ENCODE measurements at regions not wholly inside any gene's neighbourhood (a gene's known extent, or its start where the extent isn't known, plus 50 kb on each side); places are given as distances from the start of the nearest gene placed in this dataset.

GRCh38 chr12:92010853-92011701 is 134.6 kb downstream of the BTG1 start:
- no peak overlapping the region for H3K27ac ChIP-seq
- TF ChIP-seq CTCF (conservative IDR thresholded peaks at IDR 0.05) = no peak
- no peak for TF ChIP-seq ZFX (IDR thresholded peaks at IDR 0.05)

GRCh38 chr12:92010368-92010767 is 135.3 kb downstream of the BTG1 start:
- no peak overlapping the region for H3K27ac ChIP-seq
- no peak for TF ChIP-seq ZFX (IDR thresholded peaks at IDR 0.05)
- TF ChIP-seq CTCF (conservative IDR thresholded peaks at IDR 0.05) = no peak

GRCh38 chr12:92008345-92008744 is 137.3 kb downstream of the BTG1 start:
- TF ChIP-seq ZFX (IDR thresholded peaks at IDR 0.05) = no peak
- no peak for TF ChIP-seq CTCF (conservative IDR thresholded peaks at IDR 0.05)
- H3K27ac ChIP-seq = no peak overlapping the region

- H3K27ac ChIP-seq = no peak overlapping the region
- no peak for TF ChIP-seq ZFX (IDR thresholded peaks at IDR 0.05)
- TF ChIP-seq CTCF (conservative IDR thresholded peaks at IDR 0.05) = no peak
Observed at GRCh38 chr12:92007787-92008186, 137.9 kb downstream of the BTG1 start.

GRCh38 chr12:92003701-92004100 is 141.9 kb downstream of the BTG1 start:
- TF ChIP-seq ZFX (IDR thresholded peaks at IDR 0.05) (no peak), CTCF (conservative IDR thresholded peaks at IDR 0.05) (no peak)
- H3K27ac ChIP-seq = no peak overlapping the region

- no peak overlapping the region for H3K27ac ChIP-seq
- TF ChIP-seq ZFX (IDR thresholded peaks at IDR 0.05) (no peak), CTCF (conservative IDR thresholded peaks at IDR 0.05) (no peak)
Observed at GRCh38 chr12:92002673-92003382, 142.8 kb downstream of the BTG1 start.

- no peak overlapping the region for H3K27ac ChIP-seq
- TF ChIP-seq ZFX (IDR thresholded peaks at IDR 0.05) (no peak), CTCF (conservative IDR thresholded peaks at IDR 0.05) (no peak)
Observed at GRCh38 chr12:92002195-92002649, 143.4 kb downstream of the BTG1 start.
